ENCODE measurements at regions not wholly inside any gene's neighbourhood (a gene's known extent, or its start where the extent isn't known, plus 50 kb on each side); places are given as distances from the start of the nearest gene placed in this dataset.
"Not testable (repeated sequence)": the region's sequence is repeated elsewhere in the genome, so short reads cannot be mapped to it uniquely, and the experiment has no call there.

GRCh38 chr16:80263848-80264694 lies 276.7 kb upstream of the DYNLRB2 start:
- Mint-ChIP-seq H3K36me3 (peaks cover 4% of the 10 kb centered on the region), H3K27ac (no peak overlapping the region), H3K4me1 (ENCODE audit: low read depth in 2 of 2) (peaks cover 3 to 6% of the 10 kb centered on the region in 2 donors), H3K4me3 (peak overlapping the region; percentile 41), H3K27me3 (peaks cover 8 to 31% of the 10 kb centered on the region in 2 donors), H3K9me3 (no peaks in the 10 kb centered on the region)
- ATAC-seq: peak in 1 of 2 donors; percentile 33
- DNase-seq (ENCODE audit: low spot score): no peak

- no peak for ATAC-seq
- no peak for DNase-seq (ENCODE audit: low spot score)
- peaks cover 8 to 25% of the 10 kb centered on the region in 2 donors for H3K27me3 Mint-ChIP-seq
- H3K4me1 Mint-ChIP-seq (ENCODE audit: low read depth in 2 of 2): peaks cover 3 to 6% of the 10 kb centered on the region in 2 donors
- H3K27ac Mint-ChIP-seq: no peak overlapping the region
- no peaks in the 10 kb centered on the region for H3K9me3 Mint-ChIP-seq
- H3K4me3 Mint-ChIP-seq: no peak overlapping the region
- H3K36me3 Mint-ChIP-seq: peaks cover 4% of the 10 kb centered on the region
These were observed 277.5 kb upstream of the DYNLRB2 start for GRCh38 chr16:80263181-80263823.

GRCh38 chr16:80260906-80261311 lies 279.9 kb upstream of the DYNLRB2 start:
- ATAC-seq: no peak
- Mint-ChIP-seq H3K4me3 (no peak overlapping the region), H3K36me3 (peaks cover 4% of the 10 kb centered on the region), H3K27me3 (peaks cover 5 to 20% of the 10 kb centered on the region in 2 donors), H3K4me1 (ENCODE audit: low read depth in 2 of 2) (peaks cover 3 to 6% of the 10 kb centered on the region in 2 donors), H3K27ac (no peak overlapping the region), H3K9me3 (no peaks in the 10 kb centered on the region)
- no peak for DNase-seq (ENCODE audit: low spot score)

- Mint-ChIP-seq H3K27ac (no peak overlapping the region), H3K4me1 (ENCODE audit: low read depth in 2 of 2) (peaks cover 3 to 4% of the 10 kb centered on the region in 2 donors), H3K9me3 (no peaks in the 10 kb centered on the region), H3K36me3 (peaks cover 2% of the 10 kb centered on the region), H3K27me3 (peaks cover 5 to 26% of the 10 kb centered on the region in 2 donors), H3K4me3 (no peak overlapping the region)
- no peak for DNase-seq (ENCODE audit: low spot score)
- ATAC-seq: no peak
These were observed 281.4 kb upstream of the DYNLRB2 start for GRCh38 chr16:80259290-80259805.

GRCh38 chr16:80258407-80258806 lies 282.4 kb upstream of the DYNLRB2 start:
- Mint-ChIP-seq H3K27me3 (peaks cover 3 to 21% of the 10 kb centered on the region in 2 donors), H3K27ac (no peak overlapping the region), H3K9me3 (no peaks in the 10 kb centered on the region), H3K4me3 (no peak overlapping the region), H3K4me1 (ENCODE audit: low read depth in 2 of 2) (no peaks in the 10 kb centered on the region), H3K36me3 (no peaks in the 10 kb centered on the region)
- DNase-seq (ENCODE audit: low spot score) (no peak), ATAC-seq (no peak)

GRCh38 chr16:80254970-80255369 lies 285.8 kb upstream of the DYNLRB2 start:
- ATAC-seq (no peak), DNase-seq (ENCODE audit: low spot score) (no peak)
- no peak overlapping the region for H3K27ac Mint-ChIP-seq
- H3K4me3 Mint-ChIP-seq: no peak overlapping the region
- peaks cover 0 to 23% of the 10 kb centered on the region in 2 donors for H3K27me3 Mint-ChIP-seq
- H3K4me1 Mint-ChIP-seq (ENCODE audit: low read depth in 2 of 2): no peaks in the 10 kb centered on the region
- no peaks in the 10 kb centered on the region for H3K36me3 Mint-ChIP-seq
- H3K9me3 Mint-ChIP-seq: no peaks in the 10 kb centered on the region

- no peaks in the 10 kb centered on the region for H3K9me3 Mint-ChIP-seq
- no peaks in the 10 kb centered on the region for H3K4me1 Mint-ChIP-seq (ENCODE audit: low read depth in 2 of 2)
- peaks cover 2 to 24% of the 10 kb centered on the region in 2 donors for H3K27me3 Mint-ChIP-seq
- ATAC-seq (no peak), DNase-seq (ENCODE audit: low spot score) (no peak)
- no peak overlapping the region for H3K4me3 Mint-ChIP-seq
- H3K36me3 Mint-ChIP-seq: no peaks in the 10 kb centered on the region
- no peak overlapping the region for H3K27ac Mint-ChIP-seq
These were observed 287.1 kb upstream of the DYNLRB2 start for GRCh38 chr16:80253741-80254140.

- H3K4me3 Mint-ChIP-seq: no peak overlapping the region
- no peaks in the 10 kb centered on the region for H3K4me1 Mint-ChIP-seq (ENCODE audit: low read depth in 2 of 2)
- ATAC-seq (no peak), DNase-seq (ENCODE audit: low spot score) (no peak)
- peaks cover 2 to 24% of the 10 kb centered on the region in 2 donors for H3K27me3 Mint-ChIP-seq
- H3K36me3 Mint-ChIP-seq: no peaks in the 10 kb centered on the region
- no peak overlapping the region for H3K27ac Mint-ChIP-seq
- no peaks in the 10 kb centered on the region for H3K9me3 Mint-ChIP-seq
These were observed 290.4 kb upstream of the DYNLRB2 start for GRCh38 chr16:80250381-80250780.

- not testable (repeated sequence) for H3K4me3 Mint-ChIP-seq; DNase-seq (ENCODE audit: low spot score); H3K27me3 Mint-ChIP-seq; H3K9me3 Mint-ChIP-seq; H3K36me3 Mint-ChIP-seq; H3K4me1 Mint-ChIP-seq (ENCODE audit: low read depth in 2 of 2); ATAC-seq; H3K27ac Mint-ChIP-seq
These were observed 297.5 kb upstream of the DYNLRB2 start for GRCh38 chr16:80243303-80243702.

- not testable (repeated sequence) for H3K27me3 Mint-ChIP-seq
These were observed 298.5 kb upstream of the DYNLRB2 start for GRCh38 chr16:80242279-80242678.

GRCh38 chr16:80233097-80233835 lies 307.5 kb upstream of the DYNLRB2 start:
- DNase-seq (ENCODE audit: low spot score) (no peak), ATAC-seq (no peak)
- H3K27me3 Mint-ChIP-seq: peaks cover 0 to 10% of the 10 kb centered on the region in 2 donors
- no peak overlapping the region for H3K4me3 Mint-ChIP-seq
- H3K4me1 Mint-ChIP-seq (ENCODE audit: low read depth in 2 of 2): no peaks in the 10 kb centered on the region
- no peak overlapping the region for H3K27ac Mint-ChIP-seq
- H3K9me3 Mint-ChIP-seq: peaks cover 5% of the 10 kb centered on the region
- no peaks in the 10 kb centered on the region for H3K36me3 Mint-ChIP-seq

More at GRCh38 chr16:80242279-80242678, 298.5 kb upstream of the DYNLRB2 start:
- H3K9me3 Mint-ChIP-seq; DNase-seq (ENCODE audit: low spot score); H3K36me3 Mint-ChIP-seq; H3K4me3 Mint-ChIP-seq; H3K27ac Mint-ChIP-seq; H3K4me1 Mint-ChIP-seq (ENCODE audit: low read depth in 2 of 2); ATAC-seq: not testable (repeated sequence)

GRCh38 chr16:80231888-80232287 lies 308.9 kb upstream of the DYNLRB2 start:
- no peak overlapping the region for H3K27ac Mint-ChIP-seq

GRCh38 chr16:80231121-80231520 lies 309.7 kb upstream of the DYNLRB2 start:
- H3K27ac Mint-ChIP-seq: no peak overlapping the region
- H3K27me3 Mint-ChIP-seq: peaks cover 3 to 12% of the 10 kb centered on the region in 2 donors
- peaks cover 8% of the 10 kb centered on the region for H3K9me3 Mint-ChIP-seq
- H3K36me3 Mint-ChIP-seq: peaks cover 3% of the 10 kb centered on the region
- ATAC-seq (no peak), DNase-seq (ENCODE audit: low spot score) (no peak)
- H3K4me1 Mint-ChIP-seq (ENCODE audit: low read depth in 2 of 2): no peaks in the 10 kb centered on the region
- no peak overlapping the region for H3K4me3 Mint-ChIP-seq

More at GRCh38 chr16:80231888-80232287, 308.9 kb upstream of the DYNLRB2 start:
- Mint-ChIP-seq H3K36me3 (no peaks in the 10 kb centered on the region), H3K4me3 (no peak overlapping the region), H3K27me3 (peaks cover 0 to 10% of the 10 kb centered on the region in 2 donors), H3K4me1 (ENCODE audit: low read depth in 2 of 2) (no peaks in the 10 kb centered on the region), H3K9me3 (peaks cover 5% of the 10 kb centered on the region)
- DNase-seq (ENCODE audit: low spot score) (no peak), ATAC-seq (peak in 1 of 2 donors; percentile 61)

Data from natural killer cell treated with Interleukin-12 subunit alpha and Interleukin-12 subunit beta and Interleukin-15 and Interleukin-18, amount 100 ng/mL, for 72 hours (primary cell).